ENCODE measurements at regions not wholly inside any gene's neighbourhood (a gene's known extent, or its start where the extent isn't known, plus 50 kb on each side); places are given as distances from the start of the nearest gene placed in this dataset.

- no peak for TF ChIP-seq CTCF (conservative IDR thresholded peaks at IDR 0.05; ENCODE audit: low read length)
- TF ChIP-seq EZH2phosphoT487 (IDR thresholded peaks at IDR 0.05; ENCODE audit: borderline replicate concordance), result no peak
These were observed 52.7 kb downstream of the HAPSTR1 start for GRCh38 chr16:9144106-9144505.
